ENCODE measurements at regions not wholly inside any gene's neighbourhood (a gene's known extent, or its start where the extent isn't known, plus 50 kb on each side); places are given as distances from the start of the nearest gene placed in this dataset.

- CTCF ChIA-PET (ENCODE audit: low intra/inter-chr PET ratio), result no interaction called here
- H2AFZ ChIP-seq (ENCODE audit: low read depth, low read length), result no peak overlapping the region
- H3K4me3 ChIP-seq, result no peak overlapping the region
- intact Hi-C loops (cut with micrococcal nuclease), result no loop called here
- DNase-seq (ENCODE audit: extremely low read depth in 1 of 4, low spot score in 3 of 4) (no peak), ATAC-seq (no peak), FAIRE-seq (no peak)
- POLR2A ChIA-PET, result no interaction called here
- H3K9me1 ChIP-seq (ENCODE audit: control insufficient read depth, insufficient read depth, low read length), result no peaks in the 10 kb centered on the region
- no TSS peak for BruUV-seq (replicated peaks)
- in situ Hi-C loops (cut with MboI), result no loop called here
- H3K4me1 ChIP-seq (replicated peaks in 1 of 2; ENCODE audit: control insufficient read depth in 2 of 2, insufficient read depth in 2 of 2, low read length in 2 of 2), result no peaks in the 10 kb centered on the region
- no peaks in the 10 kb centered on the region for H3K9me3 ChIP-seq (replicated peaks; ENCODE audit: control insufficient read depth, insufficient read depth, low read depth, low read length)
- H3K36me3 ChIP-seq (ENCODE audit: control insufficient read depth, insufficient read depth, low read length), result no peaks in the 10 kb centered on the region
- H3K27ac ChIP-seq (ENCODE audit: extremely low read depth, low read depth, low read length), result no peak overlapping the region
- TF ChIP-seq GTF2B (IDR thresholded peaks at IDR 0.05; ENCODE audit: extremely low read depth, insufficient read length) (no peak), ZNF778 (CRISPR knock-in tag; IDR thresholded peaks at IDR 0.05) (no peak), CBX1 (IDR thresholded peaks at IDR 0.05; ENCODE audit: low read depth) (no peak), RBM25 (IDR thresholded peaks at IDR 0.05; ENCODE audit: low read depth, low read length, severe bottlenecking) (no peak), RFX5 (IDR thresholded peaks at IDR 0.05; ENCODE audit: low read depth, low read length) (no peak), TGIF2 (CRISPR knock-in tag; IDR thresholded peaks at IDR 0.05) (no peak), POLR2B (IDR thresholded peaks at IDR 0.05; ENCODE audit: low read depth, partially characterized antibody) (no peak), MNT (conservative IDR thresholded peaks at IDR 0.05) (no peak)
- H3K9ac ChIP-seq (ENCODE audit: insufficient read depth in 1 of 2, low read depth in 2 of 2, low read length in 2 of 2), result no peak overlapping the region
- no peaks in the 10 kb centered on the region for H4K20me1 ChIP-seq (replicated peaks; ENCODE audit: control insufficient read depth, insufficient read depth, low read length)
- H3K4me2 ChIP-seq (ENCODE audit: insufficient read depth, low read length), result no peak overlapping the region
- H3K27me3 ChIP-seq (ENCODE audit: control insufficient read depth in 2 of 2, insufficient read depth in 2 of 2, low read length in 2 of 2), result no peaks in the 10 kb centered on the region
- WGBS (ENCODE audit: insufficient coverage, low coverage, missing lambda C conversion rate), result 0% methylated on average over 4 of the region's 4 CpGs
- no peaks in the 10 kb centered on the region for H3K79me2 ChIP-seq (ENCODE audit: control insufficient read depth, insufficient read depth, low read length)
These were observed 115.5 kb downstream of the CCDC59 start for GRCh38 chr12:82242729-82243128.

All from K562 (cell line).